MM.1S (cell line): ENCODE measurements at regions not wholly inside any gene's neighbourhood (a gene's known extent, or its start where the extent isn't known, plus 50 kb on each side); places are given as distances from the start of the nearest gene placed in this dataset.

Experiments
- DNase-seq: peaks from one replicate; pipeline ENCODE4 v3.0.0-alpha.2; 2015
- H2AFZ ChIP-seq: fragments of 300-600 bp; sonication (generic); 2 replicates; pipeline ENCODE4 v1.6.0; 2016; ENCODE audit warnings: antibody characterized with exemption, low read length
- H3F3A ChIP-seq: fragments of 300-600 bp; sonication (generic); 2 replicates; pipeline ENCODE4 v1.6.1; 2016; ENCODE audit warnings: mild to moderate bottlenecking, antibody characterized with exemption, low read length, moderate library complexity, mixed read lengths; ENCODE audit not compliant: insufficient read depth
- H3K27ac ChIP-seq: fragments of 300-600 bp; sonication (generic); 2 replicates; pipeline ENCODE4 v1.5.1; 2016; ENCODE audit warnings: mild to moderate bottlenecking, low read length
- H3K27me3 ChIP-seq: fragments of 300-600 bp; sonication (generic); replicated peaks from 2 replicates; pipeline ENCODE4 v1.6.0; 2016; ENCODE audit warnings: low read length; ENCODE audit not compliant: insufficient read depth
- H3K36me3 ChIP-seq: fragments of 300-600 bp; sonication (generic); replicated peaks from 2 replicates; pipeline ENCODE4 v1.6.1; 2016; ENCODE audit warnings: mild to moderate bottlenecking, low read length, mixed read lengths; ENCODE audit not compliant: insufficient read depth
- H3K4me1 ChIP-seq: fragments of 300-600 bp; sonication (generic); 2 replicates; pipeline ENCODE4 v1.6.1; 2016; ENCODE audit warnings: low read length, mixed read lengths
- H3K4me2 ChIP-seq: fragments of 300-600 bp; sonication (generic); 2 replicates; pipeline ENCODE4 v1.6.0; 2016; ENCODE audit warnings: low read depth, low read length
- H3K4me3 ChIP-seq: fragments of 300-600 bp; sonication (generic); 2 replicates; pipeline ENCODE4 v1.5.1; 2016; ENCODE audit warnings: low read length, mixed read lengths
- H3K79me2 ChIP-seq: fragments of 300-600 bp; sonication (generic); 2 replicates; pipeline ENCODE4 v1.6.1; 2016; ENCODE audit warnings: mixed run types, low read length, mixed read lengths
- H3K9ac ChIP-seq: fragments of 300-600 bp; sonication (generic); 2 replicates; pipeline ENCODE4 v1.6.1; 2016; ENCODE audit warnings: low read length, mixed read lengths
- H3K9me2 ChIP-seq: fragments of 300-600 bp; sonication (generic); replicated peaks from 2 replicates; pipeline ENCODE4 v1.6.1; 2016; ENCODE audit warnings: mild to moderate bottlenecking, low read length, mixed read lengths; ENCODE audit not compliant: insufficient read depth
- H3K9me3 ChIP-seq: fragments of 300-600 bp; sonication (generic); replicated peaks from 2 replicates; pipeline ENCODE4 v1.6.1; 2016; ENCODE audit warnings: mild to moderate bottlenecking, low read length, mixed read lengths; ENCODE audit not compliant: insufficient read depth
- H4K20me1 ChIP-seq: fragments of 300-600 bp; sonication (generic); 2 replicates; pipeline ENCODE4 v1.6.1; 2016; ENCODE audit warnings: mild to moderate bottlenecking, low read length, moderate library complexity, mixed read lengths; ENCODE audit not compliant: insufficient read depth
- CTCF ChIP-seq: fragments of 300-600 bp; sonication (generic); IDR thresholded peaks from 2 replicates; pipeline ENCODE4 v1.5.1; 2016; ENCODE audit warnings: antibody characterized with exemption, low read length, mixed read lengths
- EZH2 ChIP-seq: fragments of 300-600 bp; sonication (generic); optimal IDR thresholded peaks from 2 replicates; pipeline ENCODE3; 2017; ENCODE audit warnings: low read depth, mild to moderate bottlenecking, antibody characterized with exemption, low read length, mixed read lengths
- EZH2phosphoT487 ChIP-seq: fragments of 300-600 bp; sonication (generic); IDR thresholded peaks from 2 replicates; pipeline ENCODE4 v1.6.1; 2018; ENCODE audit warnings: antibody characterized with exemption, low read length

- H4K20me1 ChIP-seq = no peaks in the 10 kb centered on the region
- H3F3A ChIP-seq = peaks cover 8% of the 10 kb centered on the region
- H3K9me3 ChIP-seq = no peaks in the 10 kb centered on the region
- TF ChIP-seq EZH2phosphoT487 (no peak), EZH2 (no peak), CTCF (no peak)
- H3K36me3 ChIP-seq = no peaks in the 10 kb centered on the region
- H3K4me3 ChIP-seq = no peak overlapping the region
- H3K9ac ChIP-seq = no peak overlapping the region
- H3K9me2 ChIP-seq = no peaks in the 10 kb centered on the region
- no peak overlapping the region for H3K4me2 ChIP-seq
- DNase-seq = no peak
- no peak overlapping the region for H2AFZ ChIP-seq
- H3K27ac ChIP-seq = no peak overlapping the region
- peaks cover 34% of the 10 kb centered on the region for H3K4me1 ChIP-seq
- no peaks in the 10 kb centered on the region for H3K79me2 ChIP-seq
- no peaks in the 10 kb centered on the region for H3K27me3 ChIP-seq
Observed at GRCh38 chr3:153633407-153633806, 471.4 kb downstream of the RAP2B start.

GRCh38 chr3:153634683-153635082 lies 472.7 kb downstream of the RAP2B start:
- Histone ChIP-seq H3K4me1 (peaks cover 23% of the 10 kb centered on the region), H3K27ac (no peak overlapping the region), H3K4me3 (no peak overlapping the region), H4K20me1 (no peaks in the 10 kb centered on the region), H3K79me2 (no peaks in the 10 kb centered on the region), H3K9ac (no peak overlapping the region), H3K36me3 (no peaks in the 10 kb centered on the region), H3K27me3 (no peaks in the 10 kb centered on the region), H3F3A (no peaks in the 10 kb centered on the region), H3K4me2 (no peak overlapping the region), H2AFZ (no peak overlapping the region), H3K9me2 (no peaks in the 10 kb centered on the region), H3K9me3 (no peaks in the 10 kb centered on the region)
- TF ChIP-seq EZH2 (no peak), CTCF (no peak), EZH2phosphoT487 (no peak)
- DNase-seq = no peak

DNA sequence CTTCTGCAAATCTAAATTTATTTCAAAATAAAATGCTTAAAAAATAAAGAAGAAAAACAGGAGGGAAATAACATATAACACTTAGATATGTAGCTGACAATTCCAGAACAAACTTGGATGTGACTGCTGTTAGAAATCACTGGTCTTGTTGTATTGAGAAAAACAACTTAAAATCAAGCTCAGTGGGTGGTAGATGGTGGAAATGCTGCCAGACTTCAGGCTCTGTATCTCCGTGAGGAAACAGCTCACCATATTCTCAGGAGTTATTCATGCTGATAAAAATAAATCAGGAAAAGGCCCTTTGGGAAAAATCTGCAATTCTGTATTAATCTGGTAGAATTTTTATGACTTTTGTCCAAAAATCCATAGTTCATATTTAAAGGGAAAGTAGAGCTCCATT lies 477.6 kb downstream of the RAP2B start:
- Histone ChIP-seq H2AFZ (no peak overlapping the region), H3K9me3 (no peaks in the 10 kb centered on the region), H3K9me2 (no peaks in the 10 kb centered on the region), H3K36me3 (no peaks in the 10 kb centered on the region), H4K20me1 (no peaks in the 10 kb centered on the region), H3K9ac (no peak overlapping the region), H3K79me2 (no peaks in the 10 kb centered on the region), H3F3A (no peaks in the 10 kb centered on the region), H3K27ac (no peak overlapping the region), H3K4me3 (no peak overlapping the region), H3K4me1 (peaks cover 4% of the 10 kb centered on the region; the same call in 1 of the 2 replicates), H3K27me3 (no peaks in the 10 kb centered on the region), H3K4me2 (no peak overlapping the region)
- no peak for DNase-seq
- TF ChIP-seq EZH2phosphoT487 (no peak), EZH2 (no peak), CTCF (no peak)
